Stomach (tissue), 8 donors: ENCODE measurements at regions not wholly inside any gene's neighbourhood (a gene's known extent, or its start where the extent isn't known, plus 50 kb on each side); places are given as distances from the start of the nearest gene placed in this dataset.
"Not testable (repeated sequence)": the region's sequence is repeated elsewhere in the genome, so short reads cannot be mapped to it uniquely, and the experiment has no call there.

Experiments used
- DNase-seq, 2 donors: peaks; one replicate each; pipeline versions ENCODE4 v3.0.0 to v3.0.0-alpha.2; 2013 to 2019
- H3K27ac ChIP-seq, 5 donors: fragments of 200-600 bp in 4 of 5; sonication (generic) in 4 of 5; one replicate each; pipeline ENCODE4 v1.5.1; 2013 to 2019; ENCODE audit warnings: mild to moderate bottlenecking in 1 of 5, moderate library complexity in 1 of 5
- H3K27me3 ChIP-seq, 3 donors: fragments of 200-600 bp; sonication (generic); one replicate each; pipeline ENCODE4 v1.5.1; 2017 to 2019; ENCODE audit warnings: mixed run types in 1 of 3
- H3K36me3 ChIP-seq, 4 donors: fragments of 200-600 bp; sonication (generic); 1 replicate in 3 of 4; 2 replicates in 1 of 4; pipeline ENCODE4 v1.5.1; 2016 to 2019
- H3K4me1 ChIP-seq, 4 donors: fragments of 200-600 bp; sonication (generic); one replicate each; pipeline ENCODE4 v1.5.1; 2016 to 2019
- H3K4me3 ChIP-seq, 4 donors: fragments of 200-600 bp; sonication (generic) in 3 of 4; one replicate each; pipeline ENCODE4 v1.5.1; 2016 to 2019; ENCODE audit warnings: mild to moderate bottlenecking in 1 of 4
- H3K9me3 ChIP-seq, 4 donors: fragments of 200-600 bp; sonication (generic); one replicate each; pipeline ENCODE4 v1.5.1; 2016 to 2019
- EP300 ChIP-seq: sonication (generic); formaldehyde crosslinking; IDR thresholded peaks from one replicate; pipeline ENCODE4 v1.6.1; 2017; ENCODE audit warnings: antibody characterized with exemption
- POLR2A ChIP-seq, 4 donors: fragments of 450-650 bp; IDR thresholded peaks; one replicate each; pipeline ENCODE4 v1.6.1; 2016; ENCODE audit warnings: antibody characterized with exemption in 4 of 4, control low read depth in 2 of 4, mild to moderate bottlenecking in 1 of 4, moderate library complexity in 1 of 4
- POLR2AphosphoS5 ChIP-seq, 3 donors: sonication (generic); formaldehyde crosslinking; IDR thresholded peaks; one replicate each; pipeline ENCODE4 v1.6.1; 2016; ENCODE audit warnings: antibody characterized with exemption in 3 of 3
- WGBS, 5 donors: extraction: QIAGEN DNeasy Blood & Tissue Kit in 3 of 5; methylation state at CpG; one replicate each; pipeline versions ENCODE4 v1.1.5 to v1.1.7; 2013 to 2018; 5-methylcytosine and 5-hydroxymethylcytosine counted together
- intact Hi-C: fragments of 100-400 bp; cut with DNase I; formaldehyde crosslinking; loops from one replicate; pipeline ENCODE4 v1.15.1; 2023; ENCODE audit warnings: low total_unique reads
- TF ChIP-seq, protein P1 (sequence below), 7 experiments: fragments of 450-650 bp in 4 of 7; fragments of 200-600 bp in 3 of 7; sonication (generic) in 3 of 7; IDR thresholded peaks; one replicate each; pipeline ENCODE4 v1.5.1; 2016 to 2019; ENCODE audit warnings: antibody characterized with exemption in 7 of 7, control low read depth in 2 of 7, mild to moderate bottlenecking in 1 of 7
- donor health status: healthy with polysubstance abuse.
- donor health status: Bipolar disorder and iron deficiency.
- donor health status: healthy.

DNA sequence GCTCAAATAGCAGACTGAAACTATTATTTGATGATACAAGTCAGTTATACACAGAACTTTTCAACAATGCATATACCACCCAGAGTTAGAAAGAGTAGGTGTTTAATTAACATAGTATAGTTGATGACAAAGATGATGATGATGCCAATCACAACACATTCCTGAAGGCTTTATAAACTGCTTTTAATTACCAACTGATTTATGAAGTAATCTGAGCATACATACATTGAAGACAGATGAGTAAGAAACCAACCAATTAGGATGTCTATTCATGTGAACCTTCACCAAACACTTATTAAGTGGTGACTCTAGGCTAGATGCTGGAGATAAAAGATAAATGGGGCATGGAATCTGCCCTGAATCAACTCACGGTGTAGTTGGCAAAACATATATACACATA is 600.9 kb upstream of the FLRT2 start:
- Histone ChIP-seq H3K27ac (no peak overlapping the region), H3K4me3 (no peak overlapping the region), H3K36me3 (no peaks in the 10 kb centered on the region), H3K9me3 (no peaks in the 10 kb centered on the region), H3K4me1 (peaks cover 0 to 6% (median 0%) of the 10 kb centered on the region in 4 donors), H3K27me3 (no peaks in the 10 kb centered on the region)
- intact Hi-C loops = no loop called here
- TF ChIP-seq POLR2A (IDR thresholded peaks at IDR 0.05) (no peak), EP300 (no peak), POLR2AphosphoS5 (IDR thresholded peaks at IDR 0.05) (no peak)
- TF ChIP-seq, protein P1, sequence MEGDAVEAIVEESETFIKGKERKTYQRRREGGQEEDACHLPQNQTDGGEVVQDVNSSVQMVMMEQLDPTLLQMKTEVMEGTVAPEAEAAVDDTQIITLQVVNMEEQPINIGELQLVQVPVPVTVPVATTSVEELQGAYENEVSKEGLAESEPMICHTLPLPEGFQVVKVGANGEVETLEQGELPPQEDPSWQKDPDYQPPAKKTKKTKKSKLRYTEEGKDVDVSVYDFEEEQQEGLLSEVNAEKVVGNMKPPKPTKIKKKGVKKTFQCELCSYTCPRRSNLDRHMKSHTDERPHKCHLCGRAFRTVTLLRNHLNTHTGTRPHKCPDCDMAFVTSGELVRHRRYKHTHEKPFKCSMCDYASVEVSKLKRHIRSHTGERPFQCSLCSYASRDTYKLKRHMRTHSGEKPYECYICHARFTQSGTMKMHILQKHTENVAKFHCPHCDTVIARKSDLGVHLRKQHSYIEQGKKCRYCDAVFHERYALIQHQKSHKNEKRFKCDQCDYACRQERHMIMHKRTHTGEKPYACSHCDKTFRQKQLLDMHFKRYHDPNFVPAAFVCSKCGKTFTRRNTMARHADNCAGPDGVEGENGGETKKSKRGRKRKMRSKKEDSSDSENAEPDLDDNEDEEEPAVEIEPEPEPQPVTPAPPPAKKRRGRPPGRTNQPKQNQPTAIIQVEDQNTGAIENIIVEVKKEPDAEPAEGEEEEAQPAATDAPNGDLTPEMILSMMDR (IDR thresholded peaks at IDR 0.05) = no peak
- WGBS, 5 donors = 83 to 94% (median 93%) methylated on average over 1 of the region's 1 CpG
- no peak for DNase-seq

DNA sequence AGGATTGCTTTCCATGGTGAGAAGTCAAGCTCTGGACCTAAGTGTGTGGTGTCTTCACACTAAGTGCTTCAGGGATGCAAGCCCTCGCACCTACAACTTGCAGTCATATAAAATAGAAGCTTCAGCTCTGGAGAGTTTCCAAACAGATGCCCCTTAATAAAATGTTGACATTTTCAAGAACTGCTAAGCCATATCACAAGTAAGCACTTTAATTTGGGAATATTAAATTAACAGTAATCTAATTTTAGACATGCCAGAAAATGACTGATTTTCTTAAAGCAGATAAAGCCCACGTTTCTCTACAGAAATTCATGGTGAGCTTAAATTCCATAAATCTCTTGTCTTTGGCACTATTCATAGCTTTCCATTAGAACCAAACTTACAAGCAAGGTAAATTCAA is 600.1 kb upstream of the FLRT2 start:
- no peak for DNase-seq
- intact Hi-C loops = no loop called here
- Histone ChIP-seq H3K9me3 (no peaks in the 10 kb centered on the region), H3K4me3 (no peak overlapping the region), H3K36me3 (no peaks in the 10 kb centered on the region), H3K4me1 (peaks cover 0 to 6% (median 0%) of the 10 kb centered on the region in 4 donors), H3K27me3 (no peaks in the 10 kb centered on the region), H3K27ac (no peak overlapping the region)
- 71 to 77% (median 75%) methylated on average over 2 of the region's 2 CpGs for WGBS, 5 donors
- TF ChIP-seq POLR2A (IDR thresholded peaks at IDR 0.05) (no peak), EP300 (no peak), POLR2AphosphoS5 (IDR thresholded peaks at IDR 0.05) (no peak)
- TF ChIP-seq, protein P1 (IDR thresholded peaks at IDR 0.05) = no peak

GRCh38 chr14:84937016-84937415 is 592.9 kb upstream of the FLRT2 start:
- no peaks in the 10 kb centered on the region for H3K36me3 ChIP-seq
- no peak for TF ChIP-seq POLR2AphosphoS5 (IDR thresholded peaks at IDR 0.05)
- TF ChIP-seq POLR2A (IDR thresholded peaks at IDR 0.05) = no peak
- TF ChIP-seq EP300 = no peak
- TF ChIP-seq, protein P1 (IDR thresholded peaks at IDR 0.05) = no peak
- no peaks in the 10 kb centered on the region for H3K27me3 ChIP-seq
- intact Hi-C loops = no loop called here
- 35 to 89% (median 62%) methylated on average over 2 of the region's 2 CpGs for WGBS, 5 donors
- H3K9me3 ChIP-seq = no peaks in the 10 kb centered on the region
- no peak for DNase-seq
- no peaks in the 10 kb centered on the region for H3K4me1 ChIP-seq
- H3K27ac ChIP-seq = no peak overlapping the region
- no peak overlapping the region for H3K4me3 ChIP-seq

- 34 to 67% (median 53%) methylated on average over 2 of the region's 2 CpGs for WGBS, 5 donors
- DNase-seq = no peak
- TF ChIP-seq POLR2A (IDR thresholded peaks at IDR 0.05) (no peak), EP300 (no peak), POLR2AphosphoS5 (IDR thresholded peaks at IDR 0.05) (no peak)
- TF ChIP-seq, protein P1 (IDR thresholded peaks at IDR 0.05) = no peak
These were observed 592.5 kb upstream of the FLRT2 start for GRCh38 chr14:84937449-84937848.

GRCh38 chr14:84944901-84945300 is 585.0 kb upstream of the FLRT2 start:
- intact Hi-C loops, H3K36me3 ChIP-seq, H3K4me1 ChIP-seq, DNase-seq, H3K27me3 ChIP-seq, H3K4me3 ChIP-seq, H3K27ac ChIP-seq, H3K9me3 ChIP-seq: not testable (repeated sequence)
- WGBS, 5 donors = 87 to 95% (median 95%) methylated on average over 6 of the region's 6 CpGs

More at GRCh38 chr14:84937449-84937848, 592.5 kb upstream of the FLRT2 start:
- Histone ChIP-seq H3K9me3 (no peaks in the 10 kb centered on the region), H3K36me3 (no peaks in the 10 kb centered on the region), H3K27ac (no peak overlapping the region), H3K4me3 (no peak overlapping the region), H3K4me1 (no peaks in the 10 kb centered on the region), H3K27me3 (no peaks in the 10 kb centered on the region)
- intact Hi-C loops = no loop called here
